Neural cell (in vitro differentiated cells): ENCODE measurements at regions not wholly inside any gene's neighbourhood (a gene's known extent, or its start where the extent isn't known, plus 50 kb on each side); places are given as distances from the start of the nearest gene placed in this dataset.

ENCODE experiments used
- H2AFZ ChIP-seq: fragments of 200-600, 300-800 bp; sonication (generic), shearing (Covaris generic); 2 replicates; pipeline ENCODE4 v1.6.0; 2014; ENCODE audit warnings: low read depth, mild to moderate bottlenecking, antibody characterized with exemption, low read length, moderate library complexity
- H3F3A ChIP-seq: fragments of 200-600 bp; shearing (Covaris generic); 2 replicates; pipeline ENCODE4 v1.6.1; 2016; ENCODE audit warnings: mild to moderate bottlenecking, moderate library complexity, mixed read lengths, antibody characterized with exemption, low read length; ENCODE audit not compliant: insufficient read depth, poor library complexity, severe bottlenecking
- H3K27ac ChIP-seq: fragments of 200-600, 300-800 bp; sonication (generic), shearing (Covaris generic); 2 replicates; pipeline ENCODE4 v1.5.1; 2014; ENCODE audit warnings: mild to moderate bottlenecking, low read length, moderate library complexity
- H3K27me3 ChIP-seq: fragments of 300-800, 200-600 bp; sonication (generic), shearing (Covaris generic); 2 replicates; pipeline ENCODE4 v1.6.0; 2014; ENCODE audit warnings: mild to moderate bottlenecking, low read depth, low read length, moderate library complexity; ENCODE audit not compliant: insufficient read depth
- H3K36me3 ChIP-seq: fragments of 300-800, 200-600 bp; sonication (generic), shearing (Covaris generic); 2 replicates; pipeline ENCODE4 v1.5.1; 2014; ENCODE audit warnings: mild to moderate bottlenecking, antibody characterized with exemption, low read length, moderate library complexity; ENCODE audit not compliant: insufficient read depth
- H3K4me2 ChIP-seq: fragments of 300-800, 200-600 bp; sonication (generic), shearing (Covaris generic); 2 replicates; pipeline ENCODE4 v1.6.0; 2014; ENCODE audit warnings: mild to moderate bottlenecking, low read length
- H3K4me3 ChIP-seq: fragments of 300-800, 200-600 bp; sonication (generic), shearing (Covaris generic); 2 replicates; pipeline ENCODE4 v1.5.1; 2014; ENCODE audit warnings: mild to moderate bottlenecking, low read length, moderate library complexity
- H3K79me2 ChIP-seq: fragments of 200-600 bp; shearing (Covaris generic); replicated peaks from 2 replicates; pipeline ENCODE4 v1.6.0; 2014; ENCODE audit warnings: mild to moderate bottlenecking, low read length, moderate library complexity; ENCODE audit not compliant: insufficient read depth
- H3K9ac ChIP-seq: fragments of 300-800, 200-600 bp; sonication (generic), shearing (Covaris generic); 2 replicates; pipeline ENCODE4 v1.6.1; 2016; ENCODE audit warnings: mild to moderate bottlenecking, low read length, mixed read lengths
- H3K9me2 ChIP-seq: fragments of 200-600 bp; shearing (Covaris generic); 2 replicates; pipeline ENCODE4 v1.6.1; 2016; ENCODE audit warnings: mild to moderate bottlenecking, low read length, mixed read lengths; ENCODE audit not compliant: insufficient read depth
- H3K9me3 ChIP-seq: fragments of 200-600, 300-800 bp; sonication (generic), shearing (Covaris generic); 2 replicates; pipeline ENCODE4 v1.6.1; 2016; ENCODE audit warnings: mild to moderate bottlenecking, mixed run types, low read length, moderate library complexity, mixed read lengths
- H4K20me1 ChIP-seq: fragments of 200-600 bp; shearing (Covaris generic); 2 replicates; pipeline ENCODE4 v1.6.1; 2016; ENCODE audit warnings: mild to moderate bottlenecking, mixed run types; ENCODE audit not compliant: insufficient read depth
- CTCF ChIP-seq: fragments of 450-650 bp; IDR thresholded peaks from 2 replicates; pipeline ENCODE4 v1.5.1; 2014; ENCODE audit warnings: antibody characterized with exemption, mild to moderate bottlenecking, moderate library complexity; ENCODE audit not compliant: poor library complexity, severe bottlenecking
- EZH2 ChIP-seq: fragments of 200-600, 300-800 bp; shearing (Covaris generic), sonication (generic); IDR thresholded peaks from 2 replicates; pipeline ENCODE4 v1.6.1; 2014; ENCODE audit warnings: antibody characterized with exemption, low read length, borderline replicate concordance, mild to moderate bottlenecking; ENCODE audit not compliant: insufficient read depth, poor library complexity, severe bottlenecking
- MXI1 ChIP-seq: fragments of 450-650 bp; conservative IDR thresholded peaks from 2 replicates; pipeline ENCODE4 v1.6.1; 2014; ENCODE audit warnings: antibody characterized with exemption, mild to moderate bottlenecking; ENCODE audit not compliant: poor library complexity, severe bottlenecking
- POLR2AphosphoS5 ChIP-seq: IDR thresholded peaks from 2 replicates; pipeline ENCODE4 v1.6.1; 2012
- RAD21 ChIP-seq: fragments of 450-650 bp; conservative IDR thresholded peaks from 2 replicates; pipeline ENCODE4 v1.6.1; 2014; ENCODE audit warnings: antibody characterized with exemption, mild to moderate bottlenecking, moderate library complexity
- REST ChIP-seq: IDR thresholded peaks from 2 replicates; pipeline ENCODE4 v1.6.1; 2012; ENCODE audit warnings: borderline replicate concordance
- TAF1 ChIP-seq: IDR thresholded peaks from 2 replicates; pipeline ENCODE4 v1.6.1; 2012; ENCODE audit warnings: low read depth

- Histone ChIP-seq H3K9me2 (no peaks in the 10 kb centered on the region), H3K9me3 (no peaks in the 10 kb centered on the region), H4K20me1 (no peaks in the 10 kb centered on the region), H3K27ac (no peak overlapping the region), H2AFZ (no peak overlapping the region), H3K4me2 (no peak overlapping the region), H3K27me3 (no peaks in the 10 kb centered on the region), H3K9ac (no peak overlapping the region), H3K4me3 (no peak overlapping the region), H3F3A (no peaks in the 10 kb centered on the region), H3K36me3 (no peaks in the 10 kb centered on the region), H3K79me2 (no peaks in the 10 kb centered on the region)
- TF ChIP-seq POLR2AphosphoS5 (no peak), EZH2 (no peak), REST (no peak), MXI1 (no peak), CTCF (no peak), TAF1 (no peak), RAD21 (no peak)
Measured at GRCh38 chr9:73095425-73095824, 56.2 kb upstream of the ANXA1 start.

- Histone ChIP-seq H3K79me2 (no peaks in the 10 kb centered on the region), H3F3A (no peaks in the 10 kb centered on the region), H3K27ac (no peak overlapping the region), H3K4me2 (no peak overlapping the region), H4K20me1 (no peaks in the 10 kb centered on the region), H3K36me3 (no peaks in the 10 kb centered on the region), H2AFZ (no peak overlapping the region), H3K9me3 (no peaks in the 10 kb centered on the region), H3K9ac (no peak overlapping the region), H3K27me3 (no peaks in the 10 kb centered on the region), H3K4me3 (no peak overlapping the region), H3K9me2 (no peaks in the 10 kb centered on the region)
- no peak for TF ChIP-seq REST
- no peak for TF ChIP-seq EZH2
- TF ChIP-seq MXI1 = no peak
Measured at GRCh38 chr9:73093740-73094379, 57.8 kb upstream of the ANXA1 start.
